ENCODE measurements at regions not wholly inside any gene's neighbourhood (a gene's known extent, or its start where the extent isn't known, plus 50 kb on each side); places are given as distances from the start of the nearest gene placed in this dataset.
"Not testable (repeated sequence)": the region's sequence is repeated elsewhere in the genome, so short reads cannot be mapped to it uniquely, and the experiment has no call there.

- H3K9me2 ChIP-seq (ENCODE audit: insufficient read depth): no peaks in the 10 kb centered on the region
- no TSS peak for BruUV-seq (replicated peaks)
- TF ChIP-seq ZNF274 (IDR thresholded peaks at IDR 0.05; ENCODE audit: low read depth, low read length): no peak
- TF ChIP-seq POLR2A (IDR thresholded peaks at IDR 0.05; ENCODE audit: borderline replicate concordance, extremely low read depth, insufficient read depth, insufficient read length): no peak
- no peak for TF ChIP-seq EZH2 (IDR thresholded peaks at IDR 0.05)
- no peak for TF ChIP-seq CBX3 (IDR thresholded peaks at IDR 0.05; ENCODE audit: low read depth)
- TF ChIP-seq FOSL1 (IDR thresholded peaks at IDR 0.05; ENCODE audit: low read depth): no peak
- no peak for TF ChIP-seq ZFX (IDR thresholded peaks at IDR 0.05)
- TF ChIP-seq CEBPB (IDR thresholded peaks at IDR 0.05; ENCODE audit: low read depth): no peak
- TF ChIP-seq, protein P1, sequence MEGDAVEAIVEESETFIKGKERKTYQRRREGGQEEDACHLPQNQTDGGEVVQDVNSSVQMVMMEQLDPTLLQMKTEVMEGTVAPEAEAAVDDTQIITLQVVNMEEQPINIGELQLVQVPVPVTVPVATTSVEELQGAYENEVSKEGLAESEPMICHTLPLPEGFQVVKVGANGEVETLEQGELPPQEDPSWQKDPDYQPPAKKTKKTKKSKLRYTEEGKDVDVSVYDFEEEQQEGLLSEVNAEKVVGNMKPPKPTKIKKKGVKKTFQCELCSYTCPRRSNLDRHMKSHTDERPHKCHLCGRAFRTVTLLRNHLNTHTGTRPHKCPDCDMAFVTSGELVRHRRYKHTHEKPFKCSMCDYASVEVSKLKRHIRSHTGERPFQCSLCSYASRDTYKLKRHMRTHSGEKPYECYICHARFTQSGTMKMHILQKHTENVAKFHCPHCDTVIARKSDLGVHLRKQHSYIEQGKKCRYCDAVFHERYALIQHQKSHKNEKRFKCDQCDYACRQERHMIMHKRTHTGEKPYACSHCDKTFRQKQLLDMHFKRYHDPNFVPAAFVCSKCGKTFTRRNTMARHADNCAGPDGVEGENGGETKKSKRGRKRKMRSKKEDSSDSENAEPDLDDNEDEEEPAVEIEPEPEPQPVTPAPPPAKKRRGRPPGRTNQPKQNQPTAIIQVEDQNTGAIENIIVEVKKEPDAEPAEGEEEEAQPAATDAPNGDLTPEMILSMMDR (IDR thresholded peaks at IDR 0.05 in 2 of 3, conservative IDR thresholded peaks at IDR 0.05 in 1 of 3; ENCODE audit: borderline replicate concordance in 1 of 3, insufficient read depth in 1 of 3, low read depth in 2 of 3, low read length in 2 of 3): no peak
- H3K27ac ChIP-seq (ENCODE audit: low read depth, low read length): no peak overlapping the region
- ChIA-PET RAD21 (ENCODE audit: low non-redundant PET in 1 of 2, low total read pairs in 2 of 2, uncharacterized antibody in 2 of 2, unreplicated experiment in 2 of 2) (no interaction called here), POLR2A (no interaction called here), CTCF (no interaction called here)
- no peaks in the 10 kb centered on the region; a peak in 1 of 4 replicates for H3K9me3 ChIP-seq (ENCODE audit: control insufficient read depth in 1 of 2, insufficient read depth in 1 of 2, low read depth in 1 of 2, low read length in 2 of 2)
- ATAC-seq (no peak), DNase-seq (ENCODE audit: low read depth, low spot score) (no peak)
- intact Hi-C loops (cut with micrococcal nuclease): no loop called here
- no peak overlapping the region for H2AFZ ChIP-seq (ENCODE audit: low read depth, low read length, poor library complexity, severe bottlenecking)
- no peaks in the 10 kb centered on the region for H3K27me3 ChIP-seq (ENCODE audit: insufficient read depth, low read length)
- no peaks in the 10 kb centered on the region for H4K20me1 ChIP-seq (ENCODE audit: insufficient read depth)
- no peaks in the 10 kb centered on the region for H3K79me2 ChIP-seq (ENCODE audit: insufficient read depth, low read length)
- no peak overlapping the region for H3K4me3 ChIP-seq (replicated peaks in 1 of 2; ENCODE audit: low read depth in 1 of 2, low read length in 2 of 2)
- no peak overlapping the region for H3K9ac ChIP-seq (ENCODE audit: low read length)
- H3K4me2 ChIP-seq (ENCODE audit: low read length): no peak overlapping the region
- H3K4me1 ChIP-seq (ENCODE audit: control insufficient read depth in 1 of 2, insufficient read depth in 2 of 2, low read length in 2 of 2): no peaks in the 10 kb centered on the region
- no peaks in the 10 kb centered on the region for H3K36me3 ChIP-seq (ENCODE audit: control insufficient read depth in 1 of 2, insufficient read depth in 2 of 2, low read length in 2 of 2)
Observed at GRCh38 chr10:42149027-42149700, 489.2 kb downstream of the ZNF33B start.

GRCh38 chr10:42146165-42146564 lies 492.2 kb downstream of the ZNF33B start:
- H3K79me2 ChIP-seq (ENCODE audit: insufficient read depth, low read length); H3K4me3 ChIP-seq (replicated peaks in 1 of 2; ENCODE audit: low read depth in 1 of 2, low read length in 2 of 2); H3K36me3 ChIP-seq (ENCODE audit: control insufficient read depth in 1 of 2, insufficient read depth in 2 of 2, low read length in 2 of 2); intact Hi-C loops (cut with micrococcal nuclease); BruUV-seq (replicated peaks); H3K9me2 ChIP-seq (ENCODE audit: insufficient read depth); H3K27me3 ChIP-seq (ENCODE audit: insufficient read depth, low read length); H3K27ac ChIP-seq (ENCODE audit: low read depth, low read length); POLR2A ChIA-PET; RAD21 ChIA-PET (ENCODE audit: low non-redundant PET in 1 of 2, low total read pairs in 2 of 2, uncharacterized antibody in 2 of 2, unreplicated experiment in 2 of 2); H3K9ac ChIP-seq (ENCODE audit: low read length); ATAC-seq; DNase-seq (ENCODE audit: low read depth, low spot score); H4K20me1 ChIP-seq (ENCODE audit: insufficient read depth); H3K9me3 ChIP-seq (ENCODE audit: control insufficient read depth in 1 of 2, insufficient read depth in 1 of 2, low read depth in 1 of 2, low read length in 2 of 2); H3K4me2 ChIP-seq (ENCODE audit: low read length); H3K4me1 ChIP-seq (ENCODE audit: control insufficient read depth in 1 of 2, insufficient read depth in 2 of 2, low read length in 2 of 2); H2AFZ ChIP-seq (ENCODE audit: low read depth, low read length, poor library complexity, severe bottlenecking); CTCF ChIA-PET: not testable (repeated sequence)

DNA sequence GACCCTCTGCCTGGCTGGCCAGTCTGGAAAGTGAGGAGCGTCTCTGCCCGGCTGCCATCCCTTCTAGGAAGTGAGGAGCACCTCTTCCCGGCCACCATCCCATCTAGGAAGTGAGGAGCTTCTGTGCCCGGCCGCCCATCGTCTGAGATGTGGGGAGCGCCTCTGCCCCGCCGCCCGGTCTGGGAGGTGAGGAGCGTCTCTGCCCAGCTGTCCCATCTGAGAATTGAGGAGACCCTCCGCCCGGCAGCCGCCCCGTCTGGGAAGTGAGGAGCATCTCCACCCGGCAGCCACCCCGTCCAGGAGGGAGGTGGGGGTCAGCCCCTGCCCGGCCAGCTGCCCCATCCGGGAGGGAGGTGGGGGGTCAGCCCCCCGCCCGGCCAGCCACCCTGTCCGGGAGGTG lies 500.3 kb downstream of the ZNF33B start:
- CTCF ChIA-PET; H2AFZ ChIP-seq (ENCODE audit: low read depth, low read length, poor library complexity, severe bottlenecking); H3K9me3 ChIP-seq (ENCODE audit: control insufficient read depth in 1 of 2, insufficient read depth in 1 of 2, low read depth in 1 of 2, low read length in 2 of 2); DNase-seq (ENCODE audit: low read depth, low spot score); H4K20me1 ChIP-seq (ENCODE audit: insufficient read depth); H3K4me3 ChIP-seq (replicated peaks in 1 of 2; ENCODE audit: low read depth in 1 of 2, low read length in 2 of 2); H3K9me2 ChIP-seq (ENCODE audit: insufficient read depth); H3K4me1 ChIP-seq (ENCODE audit: control insufficient read depth in 1 of 2, insufficient read depth in 2 of 2, low read length in 2 of 2); ATAC-seq; POLR2A ChIA-PET; BruUV-seq (replicated peaks); H3K27me3 ChIP-seq (ENCODE audit: insufficient read depth, low read length); intact Hi-C loops (cut with micrococcal nuclease); H3K36me3 ChIP-seq (ENCODE audit: control insufficient read depth in 1 of 2, insufficient read depth in 2 of 2, low read length in 2 of 2); H3K4me2 ChIP-seq (ENCODE audit: low read length); RAD21 ChIA-PET (ENCODE audit: low non-redundant PET in 1 of 2, low total read pairs in 2 of 2, uncharacterized antibody in 2 of 2, unreplicated experiment in 2 of 2); H3K27ac ChIP-seq (ENCODE audit: low read depth, low read length); H3K9ac ChIP-seq (ENCODE audit: low read length); H3K79me2 ChIP-seq (ENCODE audit: insufficient read depth, low read length): not testable (repeated sequence)
